Activated CD4-positive, alpha-beta T cell treated with anti-CD3 and anti-CD28 coated beads, Interleukin-2, amount 50 U/mL, for 48 hours (primary cell): ENCODE measurements at regions not wholly inside any gene's neighbourhood (a gene's known extent, or its start where the extent isn't known, plus 50 kb on each side); places are given as distances from the start of the nearest gene placed in this dataset.

ENCODE experiments used
- DNase-seq, 2 experiments: peaks; one replicate each; pipeline ENCODE4 v3.0.0-alpha.2; 2020

DNA sequence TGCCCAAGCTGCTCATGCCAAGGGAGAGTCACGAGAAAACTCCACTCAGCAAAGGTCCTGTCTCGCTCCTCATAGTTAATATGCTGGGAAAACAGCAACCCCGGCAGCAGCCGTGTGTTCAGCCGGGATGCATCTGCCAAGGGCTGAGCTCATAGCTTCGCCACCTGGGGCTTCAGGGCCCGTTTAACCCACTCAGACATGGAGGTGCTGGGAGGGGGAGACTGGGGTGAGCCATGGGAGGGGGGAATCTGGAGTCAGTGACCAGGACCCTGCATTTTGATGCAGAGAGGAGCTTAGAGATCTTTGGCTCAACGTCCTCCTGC, 283.4 kb downstream of the PTPRU start:
- no peak for DNase-seq

DNA sequence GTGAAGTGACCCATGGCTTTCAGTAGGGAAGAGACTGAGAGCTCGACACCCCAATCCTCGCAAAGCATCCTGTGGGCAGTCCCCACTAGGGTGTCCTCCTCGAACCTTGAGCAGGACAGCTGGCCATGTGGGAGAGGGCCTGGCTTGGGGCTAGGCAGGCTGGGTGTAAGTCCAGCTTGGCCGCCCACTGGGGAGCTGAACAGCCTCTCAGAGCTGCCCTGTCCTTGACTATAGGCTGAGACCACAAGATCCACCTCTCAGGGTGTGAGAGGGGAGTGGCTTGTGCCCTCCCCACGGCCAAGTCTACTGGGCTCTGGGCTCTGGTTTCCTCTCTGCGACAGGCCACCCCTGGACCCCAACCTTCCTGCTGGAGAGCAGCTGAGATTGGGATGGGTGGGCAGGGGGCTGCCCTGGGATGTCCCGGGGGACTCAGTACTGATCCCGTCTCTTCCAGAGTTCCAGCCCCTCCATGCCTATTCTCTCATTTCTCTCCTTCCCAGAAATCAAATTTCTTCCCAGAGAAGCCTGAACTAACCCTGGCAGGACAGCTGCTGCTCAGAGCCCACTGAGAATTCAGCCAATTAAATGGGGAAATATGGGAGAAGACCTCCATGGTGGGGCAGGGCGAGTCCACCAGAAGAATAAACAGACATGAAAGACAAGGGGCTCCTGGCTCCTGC, 282.9 kb downstream of the PTPRU start:
- DNase-seq: no peak

DNA sequence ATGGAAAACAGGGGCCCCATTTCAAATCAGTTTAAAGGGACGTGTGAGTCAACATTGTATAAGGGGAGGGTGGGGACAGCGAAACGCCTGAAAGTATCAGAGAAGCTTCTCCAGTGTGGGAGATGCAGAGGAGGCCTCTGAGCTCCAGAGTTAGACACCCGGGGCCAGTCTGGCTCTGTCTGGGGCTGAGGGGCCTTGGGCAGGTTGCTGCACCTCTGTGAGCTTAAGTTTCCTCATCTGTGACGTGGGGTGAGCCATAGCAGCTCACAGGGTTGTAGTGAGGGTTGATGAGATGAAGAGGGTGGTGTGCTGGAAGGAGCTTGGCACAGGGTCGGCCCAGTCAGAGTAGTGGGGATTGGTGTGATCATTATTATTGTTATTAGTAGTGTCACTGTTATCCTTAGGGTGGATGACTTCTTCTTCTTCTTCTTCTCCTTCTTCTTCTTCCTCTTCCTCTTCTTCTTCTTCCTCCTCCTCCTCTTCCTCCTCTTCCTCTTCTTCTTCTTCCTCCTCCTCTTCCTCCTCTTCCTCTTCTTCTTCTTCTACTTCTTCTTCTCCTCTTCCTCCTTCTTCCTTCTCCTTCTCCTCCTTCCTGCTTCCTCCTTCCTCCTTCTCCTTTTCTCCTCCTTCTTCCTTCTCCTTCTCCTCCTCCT, 282.0 kb downstream of the PTPRU start:
- no peak for DNase-seq

DNA sequence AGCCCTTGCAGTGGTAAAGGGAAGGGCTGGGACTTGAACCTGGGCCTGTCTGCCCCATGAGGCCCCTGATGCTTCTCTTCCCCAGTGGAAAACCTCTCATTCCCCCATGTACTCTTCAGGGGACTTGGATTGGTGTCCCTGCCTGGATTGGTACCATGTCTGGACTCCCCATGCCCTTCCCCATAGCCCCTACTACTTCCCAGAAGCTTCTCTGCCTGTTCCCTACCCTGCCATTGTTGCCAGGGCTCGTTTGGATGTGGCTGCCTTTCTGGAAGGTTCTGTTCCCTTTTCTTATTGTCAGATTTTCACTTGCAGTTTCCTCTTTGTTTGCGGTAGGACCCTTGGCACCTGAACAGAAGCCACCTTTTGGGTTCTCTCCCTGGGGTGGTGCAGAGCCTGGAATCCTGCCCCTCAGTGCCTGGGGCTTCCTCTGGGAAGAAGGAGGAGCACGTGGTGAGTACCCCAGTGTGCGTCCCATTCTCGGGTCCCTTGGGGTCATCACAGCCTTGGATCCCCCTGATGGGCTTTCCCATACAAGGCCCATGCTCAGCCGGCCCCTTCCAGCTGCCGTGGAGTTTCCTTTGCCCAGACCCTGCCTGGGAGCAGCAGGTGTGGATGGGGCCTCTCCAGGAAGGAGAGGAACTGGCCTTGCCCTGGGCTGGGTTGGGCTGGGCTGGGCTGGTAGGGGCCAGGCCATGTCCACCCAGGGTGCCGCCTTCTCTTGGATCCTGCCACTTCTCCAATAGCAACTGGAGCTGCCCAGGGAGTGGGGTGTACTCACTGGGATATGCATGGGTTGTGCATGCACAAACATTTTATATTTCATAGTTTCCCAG, 281.1 kb downstream of the PTPRU start:
- DNase-seq: no peak

DNA sequence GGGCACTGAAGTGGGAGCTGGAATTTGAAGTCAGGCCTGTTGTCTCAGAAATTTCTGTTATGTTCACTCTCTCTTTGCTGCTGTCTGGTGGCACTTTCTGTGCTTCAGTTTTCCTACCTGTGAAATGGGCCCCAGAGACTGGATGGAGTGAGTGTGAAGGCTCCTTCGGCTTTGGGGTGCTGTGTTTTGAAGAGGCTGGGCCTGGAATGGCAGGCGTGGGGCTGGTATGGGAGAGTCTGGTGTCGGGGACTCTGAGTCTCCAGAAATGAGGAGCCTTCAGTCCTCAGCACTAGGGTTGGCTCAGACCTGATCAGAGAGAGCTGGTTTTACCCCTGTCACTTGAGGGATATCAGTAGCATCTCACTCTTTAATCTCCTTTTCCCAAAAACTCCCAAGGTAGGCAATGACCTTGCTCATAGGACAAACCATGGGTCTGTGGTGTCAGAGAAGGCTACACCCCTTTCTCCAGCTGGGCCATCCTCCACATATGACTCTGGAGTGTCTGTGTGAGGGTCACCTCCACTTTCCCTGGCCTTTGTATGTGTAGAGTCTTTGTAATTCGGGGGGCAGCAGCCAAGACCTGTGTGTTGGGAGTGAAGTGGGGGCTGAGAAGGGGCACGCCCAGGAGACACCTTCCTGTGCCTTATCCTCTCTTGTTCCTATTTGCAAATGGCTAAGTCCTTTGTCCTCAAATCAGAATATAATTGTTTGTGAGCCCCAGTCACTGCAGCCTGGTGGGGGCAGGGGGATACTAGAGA, 279.9 kb downstream of the PTPRU start:
- DNase-seq: no peak

DNA sequence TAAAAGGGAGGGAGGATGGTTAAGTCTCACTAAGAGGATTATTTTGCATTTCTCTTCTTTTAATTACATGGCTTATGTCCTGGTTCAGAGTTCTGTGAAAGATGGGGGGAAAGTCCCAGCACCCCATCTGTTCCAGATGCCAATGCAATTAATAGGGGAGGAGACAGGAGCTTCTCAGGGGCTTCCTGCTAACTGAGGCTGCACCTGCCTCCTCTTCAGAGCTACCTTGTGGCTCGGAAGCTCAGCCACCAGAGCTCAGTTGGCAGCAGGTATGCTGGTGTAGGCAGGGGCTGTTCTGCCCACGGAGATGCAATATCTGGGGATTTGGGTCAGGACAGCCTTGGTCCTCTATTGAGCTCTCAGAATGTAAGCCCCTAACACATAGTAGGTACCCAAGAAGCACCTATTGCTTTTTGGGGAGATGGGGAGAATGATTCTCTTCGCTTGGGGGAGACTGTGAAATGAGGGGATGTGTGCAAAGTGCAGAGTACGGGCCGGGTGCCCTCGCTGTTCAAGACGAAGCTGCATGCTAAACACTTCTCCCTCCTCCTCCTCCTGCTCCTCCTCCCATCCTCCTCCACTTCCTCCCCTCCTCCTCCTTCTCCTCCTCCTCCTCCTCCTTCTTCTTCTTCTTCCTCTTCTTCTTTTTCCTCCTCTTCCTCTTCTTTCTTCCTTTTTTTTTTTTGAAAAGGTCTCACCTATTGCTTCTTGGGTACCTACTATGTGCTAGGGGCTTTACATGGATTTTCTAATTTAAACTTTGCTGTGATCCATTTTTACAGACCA, 279.0 kb downstream of the PTPRU start:
- no peak for DNase-seq

DNA sequence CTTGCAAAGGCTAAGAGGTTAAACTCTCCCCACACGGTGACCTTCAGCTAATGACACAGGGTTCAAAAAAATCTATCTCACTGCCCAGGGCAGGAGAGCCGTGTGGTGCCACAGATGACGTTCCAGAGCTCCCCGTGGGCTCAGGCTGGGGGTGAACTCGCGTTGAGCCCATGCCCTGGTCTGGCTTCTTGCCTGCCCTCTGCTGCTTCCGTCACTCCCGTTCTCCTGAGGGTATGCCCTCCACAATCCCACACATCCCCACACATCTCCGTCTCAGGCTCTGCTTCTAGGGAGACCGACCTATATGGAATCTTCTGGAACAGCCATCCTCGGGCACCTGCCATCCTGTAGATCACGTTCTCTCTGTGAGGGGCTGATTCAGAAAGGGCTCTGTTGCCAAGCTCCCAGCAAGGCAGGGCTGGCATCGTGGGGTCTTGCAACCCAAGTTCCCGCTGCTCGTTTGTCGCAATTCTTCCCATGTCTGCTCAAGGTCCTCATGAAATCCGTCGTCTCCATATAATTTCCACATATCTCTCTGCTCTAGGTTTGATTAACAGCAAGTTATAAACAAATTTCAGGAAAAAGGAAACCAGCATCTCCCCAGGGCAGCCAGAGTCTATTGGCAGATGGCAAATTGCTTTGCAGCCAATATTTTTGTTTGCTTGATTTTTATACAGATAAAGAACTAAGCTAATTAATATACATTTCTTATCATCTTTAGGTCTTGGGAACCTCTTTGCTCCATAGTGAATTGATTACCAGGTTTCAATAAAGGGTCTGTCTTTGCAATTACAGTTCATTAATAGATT, 278.2 kb downstream of the PTPRU start:
- no peak for DNase-seq

DNA sequence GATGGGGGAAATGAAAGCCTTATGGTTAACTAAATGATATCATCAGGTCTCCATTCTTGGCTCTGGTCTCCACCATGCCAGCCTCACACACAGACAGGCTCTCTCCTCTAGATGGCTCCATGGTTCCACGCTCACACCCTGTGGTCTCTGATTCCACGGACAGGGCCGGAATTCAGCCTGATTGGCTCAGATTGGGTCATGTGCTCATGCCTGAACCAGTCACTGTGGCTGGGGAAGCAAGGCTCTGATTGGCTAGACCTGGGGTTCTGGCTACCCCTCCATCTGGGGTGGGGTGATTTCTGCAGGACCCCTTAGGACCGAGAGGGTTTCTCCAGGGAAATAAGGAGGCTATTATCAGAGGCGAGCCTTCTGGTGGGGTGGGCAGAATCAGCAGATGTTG, 277.0 kb downstream of the PTPRU start:
- DNase-seq: peak; percentile 7 to 21

DNA sequence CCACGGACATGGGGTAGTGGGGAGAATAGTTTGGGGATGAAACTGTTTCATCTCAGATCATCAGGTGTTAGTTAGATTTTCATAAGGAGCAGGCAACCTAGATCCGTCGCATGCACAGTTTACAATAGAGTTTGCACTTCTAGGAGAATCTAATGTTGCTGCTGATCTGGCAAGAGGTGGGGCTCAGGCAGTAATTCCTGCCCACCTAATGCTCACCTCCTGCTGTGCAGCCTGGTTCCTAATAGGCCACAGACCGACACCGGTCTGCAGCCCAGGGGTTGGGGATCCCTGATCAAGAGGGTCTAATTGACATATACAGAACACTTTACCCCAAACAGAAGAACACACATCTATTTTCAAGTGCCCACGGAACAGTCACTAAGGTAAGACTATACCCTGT, 275.1 kb downstream of the PTPRU start:
- no peak for DNase-seq

DNA sequence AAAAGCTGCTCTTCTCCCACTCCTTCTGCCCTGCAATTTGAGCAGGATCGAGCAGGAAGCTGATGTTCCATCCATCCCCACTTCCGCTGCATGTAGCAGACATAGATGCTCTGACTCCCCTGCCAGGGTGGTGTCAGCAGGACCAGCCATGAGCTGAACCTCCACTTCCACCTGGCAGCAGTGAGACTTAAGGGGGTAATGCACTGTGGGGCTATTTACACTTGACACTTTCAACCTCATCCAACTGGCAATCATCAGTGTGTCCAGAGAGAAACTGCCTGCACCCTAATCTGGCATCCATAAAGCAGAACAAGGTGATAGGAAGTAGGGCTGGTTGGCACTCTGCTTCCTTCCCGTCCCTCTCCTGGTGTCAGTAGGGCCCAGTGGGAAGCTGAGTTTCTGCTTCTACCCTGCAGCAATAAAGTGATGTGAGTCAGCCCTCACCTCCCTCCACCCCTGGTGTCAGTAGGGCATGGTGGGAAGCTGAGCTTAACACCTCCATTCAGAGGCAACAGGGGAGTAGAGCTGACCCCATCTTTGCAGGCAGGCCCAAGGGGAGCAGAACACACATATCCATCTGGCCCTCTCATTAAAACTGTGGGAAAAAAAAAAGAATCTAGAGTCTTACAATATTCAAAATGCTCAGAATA, 272.3 kb downstream of the PTPRU start:
- no peak for DNase-seq

DNA sequence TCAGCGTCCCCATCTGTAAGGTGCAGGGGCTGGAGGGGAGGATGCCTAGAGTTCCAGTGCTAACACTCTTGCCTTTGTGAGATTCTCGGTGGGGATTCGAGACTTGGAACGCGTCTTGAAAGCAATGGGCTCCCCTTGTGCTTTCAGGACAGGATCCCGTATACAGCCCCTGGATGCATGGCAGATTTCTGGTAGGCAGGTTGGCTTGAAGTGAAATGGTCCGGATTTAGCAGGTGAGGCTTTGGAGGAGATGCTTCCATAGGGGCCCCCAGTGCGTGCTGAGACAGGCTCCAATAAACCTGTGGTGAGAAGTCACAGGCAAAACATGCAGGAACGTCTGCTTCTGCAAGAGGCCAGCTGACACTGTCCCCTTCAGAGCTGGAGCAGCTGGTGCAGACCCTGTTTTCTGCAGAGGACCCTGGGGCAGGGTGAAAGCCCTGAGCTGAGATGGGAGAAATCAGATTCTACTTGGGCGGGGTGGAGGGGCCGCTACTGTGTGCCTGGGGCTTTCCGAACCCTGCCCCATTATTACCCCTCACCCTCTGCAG, 270.4 kb downstream of the PTPRU start:
- no peak for DNase-seq

DNA sequence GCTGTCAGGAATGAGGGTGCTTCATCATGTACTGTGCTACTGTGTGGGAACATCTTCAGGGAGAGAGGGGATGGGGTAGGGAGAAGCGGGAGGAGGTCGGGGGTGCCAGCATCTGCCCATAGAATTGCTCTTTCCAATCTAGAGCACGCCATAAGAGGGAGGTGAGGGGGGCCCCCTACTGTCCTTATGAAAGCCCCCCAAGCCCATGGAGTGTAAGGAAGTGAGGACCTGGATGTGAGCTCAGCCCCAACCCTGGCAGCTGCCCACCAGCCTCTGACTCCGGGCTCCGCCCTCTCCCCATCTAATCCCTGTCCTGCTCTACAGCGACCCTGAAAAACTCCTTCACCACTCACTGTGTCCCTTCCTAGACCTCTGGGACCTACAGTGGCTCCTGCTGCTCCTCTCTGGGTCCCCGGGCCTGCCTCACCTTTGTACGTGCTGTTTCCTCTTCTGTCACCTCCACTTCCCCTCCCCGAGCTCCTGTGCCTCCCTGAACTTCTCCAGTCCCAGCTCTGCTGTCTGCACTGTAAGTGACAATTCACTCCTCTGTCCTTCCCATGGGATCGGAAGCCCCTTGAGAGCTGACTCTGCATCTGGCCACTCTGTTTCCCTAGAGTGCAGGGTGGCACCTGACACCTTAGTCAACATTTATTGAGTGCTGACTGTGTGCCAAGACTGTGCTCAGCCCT, 269.4 kb downstream of the PTPRU start:
- DNase-seq: no peak

DNA sequence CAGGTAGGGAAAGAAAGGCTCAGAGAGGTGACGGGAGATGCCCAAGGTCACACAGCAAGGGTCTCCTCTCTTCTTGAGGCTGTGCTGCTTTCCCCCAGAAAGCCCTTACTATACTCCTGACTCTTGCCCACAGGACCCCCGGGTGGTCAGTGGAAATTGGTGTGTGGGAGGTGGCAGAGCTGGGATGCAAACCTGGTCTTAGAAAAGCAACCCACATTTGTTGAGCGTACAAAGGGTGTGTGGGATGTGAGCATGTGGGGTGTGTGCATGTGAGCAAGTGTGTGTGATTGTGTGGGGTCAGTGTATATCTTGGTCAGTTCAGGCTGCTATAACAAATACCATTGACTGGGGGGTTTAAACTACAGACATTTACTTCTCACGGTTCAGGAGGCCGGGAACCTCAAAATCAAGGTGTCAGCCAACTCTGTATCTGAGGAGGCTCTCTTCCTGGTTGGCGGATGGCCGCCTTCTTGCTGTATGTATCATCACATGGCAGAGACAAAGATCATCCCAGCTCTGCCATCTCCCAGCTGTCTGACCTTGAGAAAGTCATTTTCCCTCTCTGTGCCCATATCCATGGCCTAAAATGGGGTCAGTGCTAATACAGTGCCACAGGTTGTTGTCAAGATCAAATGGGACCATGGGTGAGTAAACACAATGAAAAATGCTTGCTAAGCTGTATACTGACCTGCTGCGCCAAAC, 268.5 kb downstream of the PTPRU start:
- DNase-seq: no peak

DNA sequence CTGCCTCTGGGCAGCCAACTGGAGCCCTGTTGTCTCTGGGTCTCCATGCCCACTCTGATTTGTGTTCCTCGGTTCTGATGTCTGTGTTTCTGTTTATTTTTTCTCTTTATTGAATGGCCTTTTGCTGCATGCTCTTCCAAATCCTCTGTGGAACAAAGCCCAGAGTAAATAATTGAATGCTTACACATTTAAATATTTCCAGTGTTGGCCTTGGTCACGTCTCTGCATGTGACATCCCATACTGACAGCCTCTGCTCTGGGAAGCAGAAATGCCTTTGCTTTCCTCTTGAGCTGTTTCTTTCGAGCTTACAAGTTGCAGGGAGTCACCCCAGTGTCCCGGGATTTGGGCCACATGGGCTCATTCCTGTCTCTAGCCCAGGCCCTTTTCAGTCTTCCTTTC, 267.9 kb downstream of the PTPRU start:
- no peak for DNase-seq

DNA sequence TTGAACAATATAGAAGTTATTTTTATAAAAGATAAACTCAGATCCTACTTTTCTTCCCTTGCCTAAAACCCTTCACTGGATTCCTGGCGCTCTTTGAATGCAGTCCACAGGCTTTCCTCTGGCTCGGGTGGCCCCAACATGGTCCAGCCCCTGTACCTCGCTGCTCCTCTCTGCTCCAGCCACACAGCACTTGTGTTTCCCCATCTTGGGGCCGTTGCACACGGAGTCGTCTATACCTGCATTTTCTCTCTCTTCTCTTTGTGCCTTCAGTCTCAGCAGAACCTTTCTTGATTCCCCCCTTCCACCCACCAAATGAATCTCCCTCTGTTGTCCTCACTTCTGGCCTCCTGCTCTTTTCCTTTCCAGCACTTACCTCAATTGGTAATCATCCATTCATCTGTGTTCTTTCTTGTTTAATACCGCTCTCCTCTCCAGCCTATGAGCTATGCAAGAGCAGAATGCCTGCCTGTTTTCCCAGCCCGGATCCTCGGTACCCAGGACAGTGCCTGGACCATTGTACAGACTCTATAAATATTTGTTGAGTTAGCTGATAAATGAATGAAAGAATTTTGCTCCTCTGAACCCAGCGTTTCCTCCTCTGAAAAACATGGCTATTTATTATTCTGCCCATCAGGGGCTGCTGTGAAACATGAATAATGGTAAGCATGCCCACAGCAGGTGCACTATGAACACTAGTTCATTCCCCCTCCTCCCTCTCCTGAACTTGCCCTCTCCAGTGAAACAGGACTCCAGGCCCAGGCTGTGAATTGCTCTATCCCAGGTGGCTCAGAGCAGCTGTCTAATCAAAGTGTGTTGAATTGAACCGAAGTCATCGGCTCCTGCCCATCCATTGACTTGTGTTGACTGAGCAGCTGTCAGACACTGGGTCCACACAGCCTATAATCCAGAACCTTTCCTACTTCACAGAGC, 266.9 kb downstream of the PTPRU start:
- no peak for DNase-seq

DNA sequence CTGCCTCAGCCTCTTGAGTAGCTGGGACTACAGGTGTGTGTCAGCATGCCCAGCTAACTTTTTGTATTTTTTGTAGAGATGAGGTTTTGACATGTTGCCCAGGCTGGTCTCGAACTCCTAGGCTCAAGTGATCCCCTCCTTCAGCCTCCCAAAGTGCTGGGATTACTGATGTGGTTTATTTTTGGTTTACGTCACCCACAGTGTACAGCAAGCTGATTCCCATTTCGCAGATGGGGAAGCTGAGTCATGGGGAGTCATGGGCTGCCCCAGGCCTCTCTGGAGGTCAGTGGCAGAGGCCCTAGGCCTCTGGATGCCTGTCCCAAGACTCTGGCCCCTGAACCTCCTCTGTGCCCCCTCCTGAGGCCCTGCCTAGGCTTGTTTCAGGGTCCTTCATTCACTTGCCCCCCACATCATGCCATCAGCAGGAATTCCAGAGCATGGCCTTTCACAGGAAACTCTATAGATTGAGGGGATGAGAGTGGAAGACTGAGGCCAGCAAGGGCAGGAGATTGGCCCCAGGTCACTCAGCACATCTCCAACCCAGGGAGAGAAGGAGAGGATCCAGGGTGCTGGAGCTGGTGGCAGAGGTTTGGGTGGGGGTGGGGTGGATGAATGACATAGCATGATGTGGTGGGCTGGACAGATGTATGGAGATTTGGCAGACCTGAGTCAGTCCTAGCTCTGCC, 266.0 kb downstream of the PTPRU start:
- DNase-seq: no peak

DNA sequence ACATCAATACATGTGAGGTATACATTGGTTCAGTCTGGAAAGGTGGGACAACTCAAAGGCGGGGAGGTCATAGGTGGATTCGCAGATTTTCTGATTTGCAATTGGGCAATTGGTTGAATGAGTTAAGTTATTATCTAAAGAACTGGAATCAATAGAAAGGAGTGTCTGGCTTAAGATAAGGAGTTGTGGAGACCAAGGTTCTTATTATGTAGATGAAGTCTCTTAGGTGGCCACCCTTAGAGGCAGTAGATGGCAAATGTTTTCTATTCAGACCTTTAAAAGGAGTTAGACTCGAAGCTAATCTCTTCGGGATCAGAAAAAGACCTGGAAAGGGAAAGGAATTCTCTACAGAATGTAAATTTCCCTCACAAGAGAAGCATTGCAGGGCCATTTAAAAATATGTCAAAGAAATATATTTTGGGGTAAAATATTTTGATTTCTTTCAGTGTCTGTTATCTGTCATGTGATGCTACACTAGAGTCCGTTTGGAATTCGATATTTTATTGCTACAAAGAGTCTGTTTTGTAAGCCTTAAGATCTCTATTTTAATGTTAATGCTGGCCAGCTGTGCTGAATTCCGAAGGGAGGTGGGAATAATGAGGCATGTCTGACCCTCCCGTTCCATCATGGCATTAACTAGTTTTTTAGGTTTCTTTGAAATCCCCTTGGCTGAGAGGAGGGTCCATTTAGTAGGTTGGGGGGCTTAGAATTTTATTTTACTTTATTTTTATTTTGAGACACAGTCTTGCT, 265.1 kb downstream of the PTPRU start:
- no peak for DNase-seq
